ENCODE measurements at regions not wholly inside any gene's neighbourhood (a gene's known extent, or its start where the extent isn't known, plus 50 kb on each side); places are given as distances from the start of the nearest gene placed in this dataset.

- TF ChIP-seq CTCF (IDR thresholded peaks at IDR 0.05 in 4 of 5, conservative IDR thresholded peaks at IDR 0.05 in 1 of 5) (no peak), POLR2A (IDR thresholded peaks at IDR 0.05) (no peak)
Measured at GRCh38 chr3:106001923-106002322, 133.1 kb upstream of the CBLB start.
